ENCODE measurements at regions not wholly inside any gene's neighbourhood (a gene's known extent, or its start where the extent isn't known, plus 50 kb on each side); places are given as distances from the start of the nearest gene placed in this dataset.

DNA sequence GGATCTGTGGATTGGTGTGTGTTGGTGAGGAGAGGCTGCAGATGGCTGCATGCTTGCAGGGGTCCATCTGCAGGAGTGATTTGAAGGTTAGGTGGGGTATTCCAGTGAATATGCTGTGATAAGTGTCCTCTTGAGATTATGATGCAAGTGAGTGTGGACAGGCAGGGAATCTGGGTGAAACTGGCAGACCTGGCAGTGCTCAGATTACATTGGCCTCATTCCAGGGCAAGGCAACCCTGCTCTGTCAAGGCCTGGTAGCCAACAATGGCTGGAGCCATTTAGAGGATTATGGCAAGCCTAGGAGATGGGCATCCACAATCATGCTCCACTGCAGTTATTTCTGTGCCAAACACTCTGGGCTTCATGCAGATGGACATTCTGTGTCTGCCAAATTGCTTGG lies 113.9 kb downstream of the RTL3 start:
- Histone ChIP-seq H3K4me1 (no peaks in the 10 kb centered on the region), H3K27me3 (no peaks in the 10 kb centered on the region), H3K36me3 (replicated peaks in 1 of 2; ENCODE audit: insufficient read depth in 1 of 2, low read depth in 2 of 2) (no peaks in the 10 kb centered on the region), H3K27ac (no peak overlapping the region), H3K4me3 (no peak overlapping the region), H3K9me3 (no peaks in the 10 kb centered on the region)
- TF ChIP-seq, protein P1, sequence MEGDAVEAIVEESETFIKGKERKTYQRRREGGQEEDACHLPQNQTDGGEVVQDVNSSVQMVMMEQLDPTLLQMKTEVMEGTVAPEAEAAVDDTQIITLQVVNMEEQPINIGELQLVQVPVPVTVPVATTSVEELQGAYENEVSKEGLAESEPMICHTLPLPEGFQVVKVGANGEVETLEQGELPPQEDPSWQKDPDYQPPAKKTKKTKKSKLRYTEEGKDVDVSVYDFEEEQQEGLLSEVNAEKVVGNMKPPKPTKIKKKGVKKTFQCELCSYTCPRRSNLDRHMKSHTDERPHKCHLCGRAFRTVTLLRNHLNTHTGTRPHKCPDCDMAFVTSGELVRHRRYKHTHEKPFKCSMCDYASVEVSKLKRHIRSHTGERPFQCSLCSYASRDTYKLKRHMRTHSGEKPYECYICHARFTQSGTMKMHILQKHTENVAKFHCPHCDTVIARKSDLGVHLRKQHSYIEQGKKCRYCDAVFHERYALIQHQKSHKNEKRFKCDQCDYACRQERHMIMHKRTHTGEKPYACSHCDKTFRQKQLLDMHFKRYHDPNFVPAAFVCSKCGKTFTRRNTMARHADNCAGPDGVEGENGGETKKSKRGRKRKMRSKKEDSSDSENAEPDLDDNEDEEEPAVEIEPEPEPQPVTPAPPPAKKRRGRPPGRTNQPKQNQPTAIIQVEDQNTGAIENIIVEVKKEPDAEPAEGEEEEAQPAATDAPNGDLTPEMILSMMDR (IDR thresholded peaks at IDR 0.05): no peak
- TF ChIP-seq POLR2A (IDR thresholded peaks at IDR 0.05): no peak
- ATAC-seq (no peak), DNase-seq (peak in 1 of 4 donors; percentile 15)
- intact Hi-C loops (cut with DNase I): no loop called here

DNA sequence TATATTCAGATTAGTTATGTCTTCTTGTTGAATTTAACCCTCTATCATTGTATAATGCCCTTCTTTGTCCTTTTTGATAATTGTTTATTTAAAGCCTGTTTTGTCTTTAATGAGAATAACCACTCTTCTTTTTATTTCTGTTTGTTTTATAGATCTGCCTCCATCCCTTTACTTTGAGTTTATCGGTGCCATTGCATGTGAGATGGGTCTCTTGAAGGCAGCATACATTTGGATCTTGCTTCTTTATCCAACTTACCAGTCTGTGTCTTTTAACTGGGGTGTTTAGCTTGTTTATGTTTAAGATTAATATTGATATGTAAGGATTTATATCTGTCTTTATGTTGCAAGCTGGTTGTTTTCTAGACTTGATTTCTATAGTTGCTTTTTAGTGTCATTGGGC lies 115.8 kb downstream of the RTL3 start:
- Histone ChIP-seq H3K27me3 (no peaks in the 10 kb centered on the region), H3K27ac (no peak overlapping the region), H3K36me3 (replicated peaks in 1 of 2; ENCODE audit: insufficient read depth in 1 of 2, low read depth in 2 of 2) (no peaks in the 10 kb centered on the region), H3K4me1 (no peaks in the 10 kb centered on the region), H3K4me3 (no peak overlapping the region), H3K9me3 (no peaks in the 10 kb centered on the region)
- ATAC-seq (no peak), DNase-seq (no peak)
- no peak for TF ChIP-seq POLR2A (IDR thresholded peaks at IDR 0.05)
- TF ChIP-seq, protein P1 (IDR thresholded peaks at IDR 0.05): no peak
- 85% methylated on average over 1 of the region's 1 CpG for WGBS, 2 donors
- intact Hi-C loops (cut with DNase I): no loop called here

DNA sequence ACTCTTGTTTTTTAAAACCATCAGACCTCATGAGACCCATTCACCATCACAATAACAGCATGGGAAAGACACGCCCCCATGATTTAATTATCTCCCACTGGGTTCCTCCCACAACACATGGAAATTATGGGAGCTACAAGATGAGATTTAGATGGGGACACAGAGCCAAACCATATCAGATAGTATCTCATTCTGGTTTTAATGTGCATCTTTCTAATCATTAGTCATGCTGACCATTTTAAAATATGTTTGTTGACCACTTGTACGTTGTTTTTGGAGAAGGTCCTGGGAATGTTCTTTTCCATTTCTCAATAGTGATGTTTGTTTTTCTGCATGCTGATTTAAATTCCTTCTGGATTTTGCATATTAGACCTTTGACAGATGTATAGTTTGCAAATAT lies 119.0 kb downstream of the RTL3 start:
- TF ChIP-seq, protein P1 (IDR thresholded peaks at IDR 0.05): no peak
- intact Hi-C loops (cut with DNase I): no loop called here
- DNase-seq (no peak), ATAC-seq (no peak)
- Histone ChIP-seq H3K4me1 (no peaks in the 10 kb centered on the region), H3K9me3 (no peaks in the 10 kb centered on the region), H3K27me3 (no peaks in the 10 kb centered on the region), H3K4me3 (no peak overlapping the region), H3K27ac (no peak overlapping the region), H3K36me3 (replicated peaks in 1 of 2; ENCODE audit: insufficient read depth in 1 of 2, low read depth in 2 of 2) (no peaks in the 10 kb centered on the region)
- WGBS, 2 donors: 52 to 72% methylated on average over 2 of the region's 2 CpGs

DNA sequence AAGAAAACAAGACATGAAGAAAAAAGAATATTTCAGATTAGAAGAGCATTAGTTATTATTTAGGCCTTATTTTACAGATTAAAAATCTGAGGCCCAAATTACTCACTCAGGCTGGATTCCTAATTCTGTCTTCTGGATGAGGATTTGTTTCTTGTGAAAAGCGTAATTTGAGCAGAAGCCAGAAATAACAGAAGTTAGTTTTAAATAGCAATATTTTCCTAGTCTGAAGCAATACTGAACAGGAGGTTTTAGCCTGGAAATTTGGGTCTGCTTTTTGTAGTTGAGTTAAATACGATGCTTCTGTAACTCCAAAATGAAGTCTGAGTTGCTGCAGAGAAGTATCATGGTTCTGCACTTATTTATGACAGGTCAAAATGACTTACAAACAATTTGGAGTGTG lies 124.9 kb downstream of the RTL3 start:
- no peak overlapping the region for H3K27ac ChIP-seq
- no peak for DNase-seq
- no peaks in the 10 kb centered on the region for H3K9me3 ChIP-seq
- no peak for ATAC-seq
- no peak for TF ChIP-seq POLR2A (IDR thresholded peaks at IDR 0.05)
- TF ChIP-seq, protein P1 (IDR thresholded peaks at IDR 0.05): no peak
- H3K36me3 ChIP-seq (replicated peaks in 1 of 2; ENCODE audit: insufficient read depth in 1 of 2, low read depth in 2 of 2): no peaks in the 10 kb centered on the region
- H3K27me3 ChIP-seq: no peaks in the 10 kb centered on the region
- no peaks in the 10 kb centered on the region for H3K4me1 ChIP-seq
- no peak overlapping the region for H3K4me3 ChIP-seq
- WGBS, 2 donors: 62 to 83% methylated on average over 2 of the region's 2 CpGs
- intact Hi-C loops (cut with DNase I): loop anchor here (10.0 kb wide), 1 partner anchor 61 kb away; no protein-coding TSS in a partner anchor

DNA sequence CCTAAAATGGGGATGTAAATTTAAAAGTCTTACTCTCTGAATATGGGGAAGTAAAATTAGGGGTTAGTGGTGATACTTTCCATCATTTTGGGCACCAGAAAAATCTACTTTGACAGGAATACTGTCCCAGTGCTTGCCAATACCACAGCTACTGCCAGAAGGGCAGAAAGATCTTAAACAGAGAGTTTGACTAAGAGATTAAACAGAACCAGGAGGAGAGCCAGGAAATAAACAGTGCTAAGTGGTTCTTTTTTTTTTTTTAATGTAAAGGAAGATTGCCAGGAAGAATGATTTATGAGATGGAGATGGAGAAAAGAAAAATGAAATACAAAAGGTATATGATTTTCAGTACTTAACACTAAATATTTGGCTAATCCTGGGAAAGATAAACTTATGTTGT lies 126.8 kb downstream of the RTL3 start:
- Histone ChIP-seq H3K36me3 (replicated peaks in 1 of 2; ENCODE audit: insufficient read depth in 1 of 2, low read depth in 2 of 2) (no peaks in the 10 kb centered on the region), H3K4me3 (no peak overlapping the region), H3K4me1 (no peaks in the 10 kb centered on the region), H3K27me3 (no peaks in the 10 kb centered on the region), H3K9me3 (no peaks in the 10 kb centered on the region), H3K27ac (no peak overlapping the region)
- DNase-seq (no peak), ATAC-seq (no peak)
- TF ChIP-seq, protein P1 (IDR thresholded peaks at IDR 0.05): no peak
- no peak for TF ChIP-seq POLR2A (IDR thresholded peaks at IDR 0.05)
- intact Hi-C loops (cut with DNase I): loop anchor here (10.0 kb wide), 1 partner anchor 62 kb away; no protein-coding TSS in a partner anchor

Measured in body of pancreas (tissue), 4 donors.